Stimulated activated naive CD4-positive, alpha-beta T cell (primary cell): ENCODE measurements at regions not wholly inside any gene's neighbourhood (a gene's known extent, or its start where the extent isn't known, plus 50 kb on each side); places are given as distances from the start of the nearest gene placed in this dataset.
"Not testable (repeated sequence)": the region's sequence is repeated elsewhere in the genome, so short reads cannot be mapped to it uniquely, and the experiment has no call there.

Experiments used
- DNase-seq, 6 experiments: peaks; one replicate each; lab custom pipeline; 2025; lab: John Stamatoyannopoulos, UW

- DNase-seq: no peak
These were observed 158.8 kb downstream of the NDUFA10 start for GRCh38 chr2:239866350-239866749.

GRCh38 chr2:239865856-239866255 lies 159.3 kb downstream of the NDUFA10 start:
- not testable (repeated sequence) for DNase-seq

- no peak for DNase-seq
These were observed 160.0 kb downstream of the NDUFA10 start for GRCh38 chr2:239865059-239865639.

GRCh38 chr2:239864247-239865058 lies 160.7 kb downstream of the NDUFA10 start:
- no peak for DNase-seq

- DNase-seq: no peak
These were observed 162.5 kb downstream of the NDUFA10 start for GRCh38 chr2:239862613-239863012.

- no peak for DNase-seq
These were observed 167.0 kb downstream of the NDUFA10 start for GRCh38 chr2:239858179-239858578.

- no peak for DNase-seq
These were observed 167.6 kb downstream of the NDUFA10 start for GRCh38 chr2:239857591-239857990.

- no peak for DNase-seq
These were observed 168.4 kb downstream of the NDUFA10 start for GRCh38 chr2:239856620-239857285.

GRCh38 chr2:239855863-239856587 lies 169.1 kb downstream of the NDUFA10 start:
- no peak for DNase-seq

GRCh38 chr2:239854596-239854995 lies 170.5 kb downstream of the NDUFA10 start:
- DNase-seq: no peak

- no peak for DNase-seq
These were observed 171.3 kb downstream of the NDUFA10 start for GRCh38 chr2:239853706-239854327.

GRCh38 chr2:239853121-239853520 lies 172.0 kb downstream of the NDUFA10 start:
- DNase-seq: no peak

GRCh38 chr2:239852272-239852671 lies 172.9 kb downstream of the NDUFA10 start:
- DNase-seq: no peak

GRCh38 chr2:239846789-239847676 lies 178.1 kb downstream of the NDUFA10 start:
- no peak for DNase-seq

- no peak for DNase-seq
These were observed 179.2 kb downstream of the NDUFA10 start for GRCh38 chr2:239845968-239846367.

GRCh38 chr2:239839306-239839705 lies 185.8 kb downstream of the NDUFA10 start:
- no peak for DNase-seq

GRCh38 chr2:239836021-239836765 lies 188.9 kb downstream of the NDUFA10 start:
- DNase-seq: no peak

- no peak for DNase-seq
These were observed 190.1 kb downstream of the NDUFA10 start for GRCh38 chr2:239835056-239835455.

- no peak for DNase-seq
These were observed 191.0 kb downstream of the NDUFA10 start for GRCh38 chr2:239834143-239834542.
